ENCODE measurements at regions not wholly inside any gene's neighbourhood (a gene's known extent, or its start where the extent isn't known, plus 50 kb on each side); places are given as distances from the start of the nearest gene placed in this dataset.
"Not testable (repeated sequence)": the region's sequence is repeated elsewhere in the genome, so short reads cannot be mapped to it uniquely, and the experiment has no call there.

DNA sequence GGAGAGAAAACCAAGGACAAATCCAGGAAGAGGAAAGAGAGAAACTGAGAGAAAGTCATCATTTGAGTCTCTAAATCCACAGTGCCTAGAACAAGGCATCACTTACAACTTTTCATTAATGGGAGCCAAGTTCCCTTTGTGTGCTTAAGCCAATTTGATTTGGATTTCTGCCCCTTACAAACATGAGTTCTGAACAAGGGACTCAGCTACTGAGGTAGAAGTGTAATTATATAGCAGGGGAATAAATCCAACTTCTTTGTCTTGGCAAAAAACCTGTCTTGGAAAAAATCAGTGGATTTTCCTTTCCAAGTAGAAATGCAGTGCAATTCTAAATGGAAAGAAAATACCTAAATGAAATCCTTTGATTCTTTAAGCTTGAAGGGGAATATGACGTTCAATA is 307.2 kb upstream of the CNTN3 start:
- DNase-seq (ENCODE audit: low spot score) = no peak

DNA sequence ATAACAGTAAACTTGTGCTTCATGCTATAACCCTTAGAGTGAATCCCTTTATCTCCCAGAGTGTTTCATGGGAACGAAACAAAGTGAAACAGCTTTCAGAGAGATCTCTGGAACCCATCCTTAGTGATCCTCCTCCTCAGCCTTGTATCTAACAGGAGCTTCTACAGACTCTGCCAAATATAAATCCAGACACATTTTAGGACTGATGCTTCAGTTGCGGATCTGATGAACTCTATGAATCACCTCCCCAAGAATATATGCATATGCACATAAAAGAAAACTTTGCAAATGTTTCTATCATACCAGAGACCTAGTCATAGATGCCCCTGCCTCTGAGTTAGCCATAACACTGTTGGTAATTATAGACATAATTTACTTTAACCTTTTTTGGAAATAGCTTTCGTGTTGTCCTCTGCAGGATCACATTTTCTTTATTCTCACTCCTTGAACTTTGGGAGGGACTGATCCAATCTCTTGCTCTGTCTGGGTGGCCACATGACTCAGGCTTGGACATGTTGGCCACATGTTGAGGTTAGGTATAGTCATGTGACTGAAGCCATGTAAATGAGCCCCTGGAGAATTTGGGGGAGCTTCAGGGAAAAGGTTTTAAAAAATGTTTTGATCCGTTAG is 306.4 kb upstream of the CNTN3 start:
- no peak for DNase-seq (ENCODE audit: low spot score)

DNA sequence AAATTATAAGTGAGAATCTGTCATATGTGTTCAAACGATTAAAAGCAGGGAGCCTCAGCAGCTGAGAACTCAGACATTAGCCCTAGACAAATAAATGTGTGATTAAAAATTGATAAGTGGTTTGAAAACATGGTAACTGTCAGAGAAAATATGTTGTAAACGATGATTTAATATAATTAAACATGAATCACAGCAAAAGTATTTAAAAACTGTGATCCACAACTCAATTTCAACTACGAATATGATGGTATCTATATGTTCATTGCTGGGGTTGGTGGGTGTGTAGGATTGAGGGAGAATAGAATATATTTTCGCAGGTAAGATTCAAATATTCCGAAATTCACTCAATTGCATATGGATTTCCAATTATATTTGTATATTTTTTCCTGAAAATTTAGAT is 302.2 kb upstream of the CNTN3 start:
- DNase-seq (ENCODE audit: low spot score) = no peak

DNA sequence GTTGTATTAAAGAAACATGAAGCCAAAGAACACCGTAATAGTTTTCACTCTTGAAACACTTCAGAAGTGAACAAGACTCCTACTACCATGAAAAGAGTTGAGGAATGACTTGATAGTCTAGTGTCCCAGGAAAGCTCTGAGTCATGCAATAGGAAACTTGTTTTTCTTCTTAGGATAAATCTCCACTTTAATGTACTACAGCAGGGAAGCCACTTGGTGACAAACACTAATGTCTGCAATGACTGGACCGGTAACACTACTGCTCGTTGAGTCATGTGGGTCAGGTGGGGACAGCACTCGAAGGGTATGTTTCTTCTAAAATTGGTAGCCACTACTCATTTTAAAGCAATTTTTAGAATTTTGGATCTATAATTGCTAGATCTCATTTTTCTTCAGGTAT is 291.7 kb upstream of the CNTN3 start:
- no peak for DNase-seq (ENCODE audit: low spot score)

DNA sequence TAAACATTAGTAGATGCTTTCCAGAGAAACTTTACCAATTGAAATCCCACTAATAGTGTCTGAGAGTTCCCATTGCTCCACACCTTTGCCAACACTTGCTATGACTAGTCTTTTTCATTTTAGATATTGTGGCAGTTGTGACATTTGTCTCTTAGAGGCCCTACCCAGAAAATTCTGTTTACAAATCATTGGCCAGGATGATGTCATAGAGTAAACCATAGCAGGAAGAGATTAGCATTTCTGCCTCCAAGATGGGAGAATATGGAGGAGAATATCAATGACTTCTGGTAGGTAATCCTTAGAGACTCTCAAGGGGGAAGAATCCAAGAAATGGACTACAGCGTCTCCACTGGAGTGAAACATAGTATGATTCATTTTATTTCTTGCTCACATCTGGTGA is 291.0 kb upstream of the CNTN3 start:
- no peak for DNase-seq (ENCODE audit: low spot score)

DNA sequence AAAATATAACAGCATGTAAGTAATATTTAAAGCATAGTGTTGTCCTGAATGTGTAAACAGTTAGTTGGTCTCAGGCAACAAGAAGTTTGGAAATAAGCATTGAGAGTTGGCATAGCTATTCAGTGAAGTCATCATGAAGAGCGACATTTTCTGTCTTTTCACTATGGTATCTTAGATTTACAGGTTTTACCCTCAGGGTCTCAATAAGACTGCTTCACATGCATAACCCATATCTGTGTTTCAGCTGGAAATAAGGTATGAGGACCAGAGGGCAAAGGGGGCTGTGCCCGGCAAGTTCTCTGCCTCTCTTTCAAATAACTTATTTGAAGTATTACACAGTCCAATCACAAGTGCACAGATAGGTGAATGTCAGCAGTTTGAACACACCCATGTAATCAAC is 290.2 kb upstream of the CNTN3 start:
- DNase-seq (ENCODE audit: low spot score) = no peak

DNA sequence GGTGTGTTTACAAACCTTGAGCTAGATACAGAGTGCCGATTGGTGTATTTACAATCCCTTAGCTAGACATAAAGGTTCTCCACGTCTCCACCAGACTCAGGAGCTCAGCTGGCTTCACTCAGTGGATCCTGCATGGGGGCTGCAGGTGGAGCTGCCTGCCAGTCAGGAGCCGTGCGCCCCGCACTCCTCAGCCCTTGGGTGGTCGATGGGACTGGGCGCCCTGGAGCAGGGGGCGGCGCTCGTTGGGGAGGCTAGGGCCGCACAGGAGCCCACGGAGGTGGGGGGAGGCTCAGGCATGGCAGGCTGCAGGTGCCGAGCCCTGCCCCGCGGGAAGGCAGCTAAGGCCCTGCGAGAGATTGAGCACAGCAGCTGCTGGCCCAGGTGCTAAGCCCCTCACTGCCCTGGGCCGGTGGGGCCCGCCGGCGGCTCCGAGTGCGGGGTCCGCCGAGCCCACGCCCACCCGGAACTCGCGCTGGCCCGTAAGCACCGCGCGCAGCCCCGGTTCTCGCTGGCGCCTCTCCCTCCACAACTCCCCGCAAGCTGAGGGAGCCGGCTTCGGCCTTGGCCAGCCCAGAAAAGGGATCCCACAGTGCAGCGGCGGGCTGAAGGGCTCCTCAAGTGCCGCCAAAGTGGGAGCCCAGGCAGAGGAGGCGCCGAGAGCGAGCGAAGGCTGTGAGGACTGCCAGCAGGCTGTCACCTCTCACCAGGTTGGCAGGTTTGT is 285.5 kb upstream of the CNTN3 start:
- not testable (repeated sequence) for DNase-seq (ENCODE audit: low spot score)

DNA sequence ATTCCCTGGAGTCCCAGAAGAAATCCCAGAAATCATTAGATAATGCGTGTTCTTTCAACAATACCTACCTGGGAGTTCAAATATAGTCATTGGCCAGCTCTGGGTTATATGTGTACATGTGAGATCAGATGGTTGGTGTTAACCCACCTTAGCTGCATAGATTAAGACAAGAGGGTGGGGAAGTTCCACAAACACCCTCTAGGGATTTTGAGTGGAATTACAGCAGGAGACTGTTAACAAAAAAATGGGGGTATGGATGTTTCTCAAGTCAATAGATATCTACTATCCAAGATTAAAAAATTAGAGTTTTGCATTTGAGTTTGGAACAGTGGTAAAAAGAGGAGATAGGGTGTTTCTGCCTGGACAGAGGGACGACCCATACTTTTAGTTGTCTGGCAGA is 282.5 kb upstream of the CNTN3 start:
- no peak for DNase-seq (ENCODE audit: low spot score)

DNA sequence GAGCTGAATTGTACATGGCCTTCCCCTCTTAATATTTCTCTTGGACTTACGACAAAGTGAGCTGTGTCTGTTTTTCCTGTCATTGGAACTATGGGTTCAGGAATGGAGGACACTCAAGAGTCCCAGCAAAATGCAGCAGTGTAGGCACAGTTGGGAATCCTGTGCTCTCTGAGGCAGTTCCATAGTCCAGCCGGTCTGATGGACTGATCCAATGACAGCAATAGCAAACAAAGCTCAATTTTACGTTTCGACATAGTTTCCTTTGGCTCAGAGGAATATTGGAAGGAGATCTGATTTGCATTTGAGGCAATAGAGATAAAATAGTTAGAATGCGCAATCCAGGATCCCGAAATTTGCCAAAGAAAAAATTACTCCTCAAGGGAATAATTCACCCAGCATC is 276.9 kb upstream of the CNTN3 start:
- DNase-seq (ENCODE audit: low spot score) = no peak

DNA sequence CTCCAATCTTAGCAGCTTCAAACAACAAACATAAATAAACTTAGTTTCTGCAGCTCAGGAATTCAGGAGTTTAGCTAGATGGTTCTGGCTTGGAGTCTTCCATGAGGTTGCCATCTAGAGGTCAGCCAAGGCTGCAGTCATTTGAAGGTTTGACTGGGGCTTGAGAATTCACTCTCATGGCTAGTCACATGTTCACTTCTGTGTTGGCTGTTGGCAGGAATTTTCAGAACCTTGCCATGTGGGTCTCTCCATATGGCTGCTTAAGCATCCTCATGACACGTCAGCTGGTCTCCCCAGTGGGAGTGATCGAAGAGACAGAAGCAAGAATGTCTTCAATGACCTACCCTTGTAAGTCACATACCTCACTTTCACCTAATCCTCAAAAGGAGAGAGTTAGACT is 269.2 kb upstream of the CNTN3 start:
- no peak for DNase-seq (ENCODE audit: low spot score)

DNA sequence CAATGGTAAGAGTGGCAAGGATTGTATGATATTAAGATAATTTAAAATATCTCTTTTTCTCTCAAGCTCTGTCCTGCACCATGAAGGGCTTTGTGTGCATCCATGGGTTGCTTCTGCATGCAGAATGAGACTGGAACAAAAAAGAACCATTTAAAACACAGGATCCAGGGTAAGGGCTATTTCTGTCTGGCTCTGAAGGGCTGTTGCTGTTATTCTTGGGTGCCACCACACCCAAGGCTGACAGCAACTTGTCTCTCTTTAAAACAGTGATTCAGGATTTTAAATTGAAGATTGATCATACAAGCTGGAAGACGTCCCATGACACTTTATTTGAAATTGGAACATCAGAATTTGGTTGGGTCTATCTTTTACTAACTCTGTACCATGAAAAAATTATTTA is 268.8 kb upstream of the CNTN3 start:
- no peak for DNase-seq (ENCODE audit: low spot score)

DNA sequence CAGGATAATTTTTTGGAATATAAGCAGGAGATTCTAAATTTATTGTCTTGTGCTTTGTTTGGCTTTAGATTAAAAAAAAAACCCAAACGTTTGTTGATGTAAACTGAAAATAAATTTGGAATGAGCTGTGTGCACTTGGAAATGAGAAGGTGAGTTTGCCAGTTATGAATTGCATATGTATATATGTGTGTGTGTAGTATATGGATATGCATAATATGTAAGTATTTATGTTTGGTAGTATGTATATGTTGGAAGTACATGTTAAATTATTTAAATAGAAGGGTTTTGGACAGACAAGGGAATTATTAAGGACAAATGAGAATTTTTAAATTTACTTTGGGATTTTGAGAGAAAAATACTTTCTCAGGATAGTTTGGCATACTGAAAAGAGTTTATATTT is 265.8 kb upstream of the CNTN3 start:
- no peak for DNase-seq (ENCODE audit: low spot score)

DNA sequence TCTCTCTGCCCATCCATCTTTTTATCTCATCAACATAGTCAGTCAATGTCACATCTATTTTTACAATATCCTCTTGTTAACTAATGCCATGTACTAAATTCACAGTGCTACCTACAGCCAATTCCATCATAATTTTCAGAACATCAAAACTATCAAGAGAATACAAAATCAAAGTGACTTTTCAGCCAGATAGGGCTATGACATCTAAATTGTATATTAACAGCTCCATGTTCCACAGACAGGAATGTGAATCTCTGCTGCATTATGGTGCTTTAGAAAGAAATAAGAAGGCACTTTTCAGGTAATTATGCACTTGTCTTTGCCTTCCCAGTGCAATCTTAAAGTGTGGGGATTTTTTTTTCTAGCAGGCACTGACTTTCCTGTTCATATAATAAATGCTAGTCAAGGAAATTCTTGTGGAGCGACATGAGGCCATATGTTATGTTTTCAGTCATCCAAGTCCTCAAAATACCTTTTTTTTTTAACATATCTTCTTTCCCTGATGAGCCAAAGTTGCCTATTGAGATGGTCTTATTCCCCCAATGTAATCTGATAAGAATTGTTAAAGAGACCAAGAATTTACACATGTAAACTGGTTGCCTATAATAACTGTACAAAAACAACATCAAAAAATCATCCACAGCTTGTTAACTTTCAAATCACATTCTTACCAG is 252.0 kb upstream of the CNTN3 start:
- no peak for DNase-seq (ENCODE audit: low spot score)

DNA sequence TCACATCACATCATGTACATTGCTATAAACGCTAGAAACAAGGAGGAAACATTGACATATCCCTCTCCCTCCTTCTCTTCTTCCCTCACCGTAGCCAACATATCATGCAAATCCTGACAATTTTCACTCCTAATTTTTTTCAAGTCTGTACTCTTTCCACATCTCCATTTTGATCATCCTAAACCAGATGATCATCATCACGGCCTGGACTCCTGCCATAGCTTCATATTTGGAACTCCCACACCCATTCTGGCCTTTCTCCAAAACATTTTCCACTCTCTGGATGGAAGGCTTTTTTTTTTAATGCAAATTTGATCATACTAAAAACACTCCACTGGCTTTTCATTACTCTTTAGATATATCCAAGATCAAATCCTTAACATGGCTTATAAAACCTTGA is 248.0 kb upstream of the CNTN3 start:
- DNase-seq (ENCODE audit: low spot score) = no peak

DNA sequence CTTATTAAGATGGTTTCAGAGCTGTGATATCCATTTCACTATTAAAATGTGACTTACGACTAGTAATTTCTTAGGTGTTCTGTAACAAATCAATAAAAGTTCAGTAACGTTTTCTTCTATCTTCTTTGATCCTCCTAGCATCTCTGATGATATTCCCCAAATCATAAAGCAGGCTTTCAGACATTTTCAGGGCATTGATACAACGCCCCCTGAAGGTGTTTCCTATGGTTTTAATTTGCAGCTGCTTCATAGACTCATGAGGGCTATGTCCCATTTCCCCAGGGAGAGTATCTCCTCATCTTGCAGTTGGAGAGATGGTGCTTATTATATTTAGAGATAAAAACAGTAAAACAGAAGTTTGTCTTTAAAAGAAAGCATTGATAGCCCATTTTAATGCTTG is 246.8 kb upstream of the CNTN3 start:
- no peak for DNase-seq (ENCODE audit: low spot score)

DNA sequence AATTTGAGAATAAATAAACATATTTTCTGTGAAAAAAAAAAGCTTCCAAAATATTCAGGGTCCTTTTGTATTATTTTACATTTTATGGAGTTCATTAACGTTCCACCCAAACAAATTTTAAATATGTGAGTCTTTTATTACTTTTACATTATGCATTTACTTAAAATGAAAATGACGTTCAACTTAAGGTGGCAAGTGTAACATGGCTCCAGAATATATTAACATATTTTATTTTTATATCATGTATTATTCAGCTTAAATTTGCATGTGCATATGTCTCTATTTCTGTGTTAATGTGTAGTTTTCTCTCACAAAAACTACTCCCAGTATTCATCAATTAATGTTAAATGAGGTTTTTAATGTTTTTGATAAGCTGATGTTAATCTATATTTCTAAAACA is 243.6 kb upstream of the CNTN3 start:
- no peak for DNase-seq (ENCODE audit: low spot score)

DNA sequence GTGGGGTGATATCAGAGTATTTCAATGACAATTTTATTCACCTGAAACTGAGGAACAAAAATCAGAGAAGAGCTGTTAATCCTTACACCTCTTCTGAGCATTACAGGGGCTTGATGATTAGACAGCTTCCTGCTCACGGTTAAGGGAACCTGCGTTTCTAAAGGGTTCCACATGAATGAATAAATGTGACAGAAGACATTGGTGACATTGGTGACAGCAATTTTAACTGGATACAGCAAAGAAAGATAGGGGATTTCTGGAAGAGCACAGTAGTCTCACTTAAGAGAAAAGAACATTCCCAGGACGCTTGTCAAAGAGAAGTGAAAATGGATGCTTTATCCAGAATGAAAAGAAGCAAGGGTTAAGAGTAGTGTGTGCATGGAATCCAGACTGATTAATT is 235.9 kb upstream of the CNTN3 start:
- DNase-seq (ENCODE audit: low spot score) = no peak

DNA sequence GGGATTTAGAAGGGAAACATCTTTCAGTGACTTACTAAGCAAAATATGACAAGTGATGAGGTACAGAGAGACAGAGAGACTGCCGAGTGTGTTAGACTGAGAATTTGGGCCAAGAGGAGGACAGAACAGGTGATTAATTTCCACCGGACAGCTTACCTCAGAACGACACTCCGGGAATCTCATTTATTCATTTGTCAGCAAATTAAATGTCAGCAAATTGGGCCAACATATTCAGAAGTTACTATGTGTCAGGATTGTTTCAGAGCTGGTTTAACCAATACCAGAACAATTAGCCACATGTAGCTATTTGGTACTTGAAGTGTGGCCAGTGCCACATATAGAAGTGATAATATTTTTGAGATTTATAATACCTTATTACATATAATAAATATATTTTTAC is 232.6 kb upstream of the CNTN3 start:
- DNase-seq (ENCODE audit: low spot score) = no peak

DNA sequence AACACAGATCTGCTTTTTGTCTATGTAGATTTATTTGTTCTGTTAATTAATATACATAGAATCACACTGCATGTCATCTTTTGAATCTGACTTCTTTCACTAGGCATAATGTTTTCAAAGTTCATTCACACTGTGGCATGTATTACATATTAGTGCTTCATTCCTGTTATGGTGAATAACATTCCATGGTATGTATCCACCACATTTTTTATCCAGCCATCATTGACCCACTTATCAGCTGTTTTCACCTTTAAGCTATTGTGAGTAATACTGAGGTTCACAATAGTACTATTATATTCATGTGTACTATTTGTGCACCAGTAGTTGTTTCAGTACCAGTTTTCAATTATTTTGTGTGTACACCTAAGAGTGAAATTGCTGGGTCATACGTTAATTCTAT is 230.6 kb upstream of the CNTN3 start:
- no peak for DNase-seq (ENCODE audit: low spot score)

DNA sequence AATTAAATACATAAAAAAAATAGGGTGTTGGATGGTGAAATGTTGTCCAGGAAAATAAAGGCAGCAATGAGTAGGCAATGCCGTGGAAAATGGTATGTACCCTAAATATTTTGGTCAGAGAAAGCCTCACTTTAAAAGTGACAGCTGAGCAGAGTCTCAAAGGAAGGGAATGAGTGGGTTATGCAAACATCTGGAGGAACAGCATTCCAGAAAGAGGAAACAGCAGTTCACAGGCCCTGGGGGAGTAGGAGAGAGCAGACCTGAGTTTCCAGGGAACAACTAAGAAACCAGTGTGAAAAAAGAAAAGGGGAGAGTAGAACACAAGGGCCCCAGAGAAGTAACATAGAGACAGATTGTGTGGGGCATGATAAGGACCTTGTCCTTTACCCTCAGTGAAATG is 230.0 kb upstream of the CNTN3 start:
- no peak for DNase-seq (ENCODE audit: low spot score)

DNA sequence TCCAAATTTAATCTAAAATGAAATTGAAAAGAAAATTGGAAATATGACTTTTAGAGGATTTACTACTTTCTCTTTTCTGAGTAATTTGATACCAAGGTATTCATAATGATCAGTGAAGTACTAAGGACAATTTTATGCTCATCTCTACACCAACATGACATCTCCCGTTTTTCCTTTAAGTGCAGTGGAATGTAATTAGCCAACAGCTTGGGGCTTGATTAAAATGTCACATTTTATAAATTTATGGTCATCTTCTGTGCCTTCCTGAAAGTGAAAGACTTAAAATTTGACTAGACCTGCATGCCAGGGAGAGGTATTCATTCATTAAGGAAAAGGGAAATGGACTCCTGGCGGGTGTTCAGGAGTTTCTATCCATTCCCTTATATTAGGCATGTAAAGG is 228.2 kb upstream of the CNTN3 start:
- no peak for DNase-seq (ENCODE audit: low spot score)

DNA sequence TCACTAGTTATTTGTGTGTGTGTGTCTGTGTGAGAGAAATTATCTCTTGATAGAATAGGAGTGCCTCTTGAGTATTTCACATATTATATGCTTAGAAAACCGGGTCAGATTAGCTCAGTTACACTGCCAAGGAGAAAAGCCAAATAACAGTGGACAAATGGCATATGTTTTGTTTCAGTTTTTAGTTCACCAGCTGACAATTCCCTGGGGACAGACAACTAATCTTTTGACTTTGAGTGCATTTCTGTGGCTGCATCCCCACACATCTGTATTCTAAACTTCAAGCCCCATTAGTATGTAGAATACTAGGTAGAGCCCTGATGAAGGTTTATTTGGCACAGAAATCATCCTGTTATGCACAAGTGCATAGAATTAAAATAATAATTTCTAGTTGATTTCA is 227.7 kb upstream of the CNTN3 start:
- DNase-seq (ENCODE audit: low spot score) = no peak

DNA sequence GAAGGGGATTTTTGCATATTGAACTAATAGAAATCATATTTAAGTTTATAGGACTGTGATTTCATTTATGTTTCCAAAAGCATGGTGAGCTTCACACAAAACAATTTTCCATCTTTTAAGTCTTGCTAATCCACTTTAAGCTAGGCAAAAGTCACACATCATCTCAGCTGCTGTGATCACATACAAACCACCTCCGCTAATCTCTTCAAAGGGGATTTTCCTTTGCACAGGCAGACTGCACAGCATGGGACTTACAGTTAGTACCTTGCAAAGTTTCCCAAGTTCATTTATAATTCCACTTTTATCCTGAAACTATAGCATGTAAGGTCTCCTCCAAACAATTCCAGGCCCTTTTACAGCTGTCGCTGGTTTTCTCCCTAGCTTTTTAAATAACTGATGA is 225.1 kb upstream of the CNTN3 start:
- DNase-seq (ENCODE audit: low spot score) = no peak

DNA sequence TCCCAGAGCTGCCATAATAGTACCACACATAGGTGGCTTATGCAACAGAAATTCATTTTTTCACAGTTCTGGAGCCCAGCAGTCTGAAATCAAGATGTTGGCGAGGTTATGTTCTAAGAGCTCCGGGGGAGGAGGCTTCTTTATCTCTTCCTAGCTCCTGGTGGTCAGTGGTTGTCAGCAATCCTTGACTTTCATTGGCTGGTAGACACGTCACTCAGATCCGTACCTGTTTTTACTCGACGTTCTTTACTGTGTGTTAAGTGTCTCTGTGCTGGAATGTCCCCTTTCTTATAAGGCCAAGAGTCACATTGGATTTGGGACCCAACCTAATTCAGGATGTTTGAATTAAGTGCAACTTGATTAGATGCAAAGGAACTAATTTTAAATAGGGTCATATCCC is 218.5 kb upstream of the CNTN3 start:
- DNase-seq (ENCODE audit: low spot score) = no peak

All from activated CD4-positive, alpha-beta T cell treated with anti-CD3 and anti-CD28 coated beads, Interleukin-2, Interleukin-4, amounts not matched to agents 100 ng/mL and 50 ng/mL, durations not matched to agents 16 hours and 8 hours (primary cell).